Karpas-422 (cell line): ENCODE measurements at regions not wholly inside any gene's neighbourhood (a gene's known extent, or its start where the extent isn't known, plus 50 kb on each side); places are given as distances from the start of the nearest gene placed in this dataset.

Experiments
- DNase-seq: peaks from one replicate; pipeline ENCODE4 v3.0.0-alpha.2; 2015
- H2AFZ ChIP-seq: fragments of 200-600 bp; sonication (generic); 2 replicates; pipeline ENCODE4 v1.6.1; 2014; ENCODE audit warnings: antibody characterized with exemption, low read length, mixed read lengths
- H3K27ac ChIP-seq: fragments of 200-600 bp; sonication (generic); 2 replicates; pipeline ENCODE4 v1.5.1; 2014; ENCODE audit warnings: mild to moderate bottlenecking, low read length, moderate library complexity
- H3K27me3 ChIP-seq: fragments of 200-600 bp; sonication (generic); 2 replicates; pipeline ENCODE4 v1.6.1; 2014; ENCODE audit warnings: low read length, mixed read lengths
- H3K36me3 ChIP-seq: fragments of 200-600 bp; sonication (generic); 2 replicates; pipeline ENCODE4 v1.6.1; 2014; ENCODE audit warnings: low read length, mixed read lengths; ENCODE audit not compliant: insufficient read depth
- H3K4me1 ChIP-seq: fragments of 200-600 bp; sonication (generic); 2 replicates; pipeline ENCODE4 v1.6.1; 2014; ENCODE audit warnings: mild to moderate bottlenecking, low read length, mixed read lengths
- H3K4me2 ChIP-seq: fragments of 200-600 bp; sonication (generic); 2 replicates; pipeline ENCODE4 v1.6.1; 2014; ENCODE audit warnings: low read length, low read depth, mild to moderate bottlenecking; ENCODE audit not compliant: poor library complexity, severe bottlenecking
- H3K4me3 ChIP-seq: fragments of 200-600 bp; sonication (generic); 2 replicates; pipeline ENCODE4 v1.5.1; 2014; ENCODE audit warnings: mild to moderate bottlenecking, antibody characterized with exemption, low read length, mixed read lengths
- H3K79me2 ChIP-seq: fragments of 200-600 bp; sonication (generic); 2 replicates; pipeline ENCODE4 v1.6.1; 2014; ENCODE audit warnings: mild to moderate bottlenecking, low read length, mixed read lengths
- H3K9ac ChIP-seq: fragments of 200-600 bp; sonication (generic); 2 replicates; pipeline ENCODE4 v1.6.0; 2014; ENCODE audit warnings: low read length
- H3K9me2 ChIP-seq: fragments of 200-600 bp; sonication (generic), shearing (Covaris generic); replicated peaks from 2 replicates; pipeline ENCODE4 v1.6.0; 2014; ENCODE audit warnings: mild to moderate bottlenecking, low read length, moderate library complexity; ENCODE audit not compliant: insufficient read depth
- H3K9me3 ChIP-seq: fragments of 300-700, 200-600 bp; sonication (generic); 2 replicates; pipeline ENCODE4 v1.6.1; 2014; ENCODE audit warnings: low read length, mixed read lengths
- H4K20me1 ChIP-seq: fragments of 200-600 bp; sonication (generic); 2 replicates; pipeline ENCODE4 v1.6.1; 2014; ENCODE audit warnings: mild to moderate bottlenecking, antibody characterized with exemption, low read length, low read depth; ENCODE audit not compliant: insufficient read depth

DNA sequence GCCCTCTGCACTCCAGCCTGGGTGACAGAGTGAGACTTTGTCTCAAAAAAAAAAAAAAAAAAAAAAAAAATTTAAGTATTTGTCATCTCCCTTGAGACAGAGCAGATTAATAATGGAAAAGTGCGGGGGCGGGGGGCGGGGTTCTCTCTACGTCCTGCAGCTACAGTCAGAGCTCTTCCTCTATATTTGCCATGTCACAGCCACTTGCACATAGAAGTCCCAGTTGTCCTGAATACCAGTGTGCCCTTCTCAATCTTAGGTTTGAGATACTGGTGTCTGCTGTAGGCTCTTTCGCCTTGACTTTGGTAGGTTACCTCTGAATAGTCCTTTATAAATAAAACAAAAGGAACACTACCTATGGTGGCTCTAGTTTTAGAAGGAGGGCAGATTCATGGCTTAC, 237.8 kb upstream of the PGRMC2 start:
- H3K9me2 ChIP-seq, result no peaks in the 10 kb centered on the region
- H3K9ac ChIP-seq, result no peak overlapping the region
- H4K20me1 ChIP-seq, result no peaks in the 10 kb centered on the region
- H3K36me3 ChIP-seq, result no peaks in the 10 kb centered on the region
- peak overlapping the region; percentile 41 for H3K4me2 ChIP-seq
- H3K4me3 ChIP-seq, result no peak overlapping the region
- no peaks in the 10 kb centered on the region for H3K9me3 ChIP-seq
- H2AFZ ChIP-seq, result no peak overlapping the region
- H3K79me2 ChIP-seq, result no peaks in the 10 kb centered on the region
- peak; percentile 84 for DNase-seq
- H3K27ac ChIP-seq, result peak overlapping the region; percentile 53
- H3K4me1 ChIP-seq, result peaks cover 70% of the 10 kb centered on the region
- no peaks in the 10 kb centered on the region for H3K27me3 ChIP-seq

DNA sequence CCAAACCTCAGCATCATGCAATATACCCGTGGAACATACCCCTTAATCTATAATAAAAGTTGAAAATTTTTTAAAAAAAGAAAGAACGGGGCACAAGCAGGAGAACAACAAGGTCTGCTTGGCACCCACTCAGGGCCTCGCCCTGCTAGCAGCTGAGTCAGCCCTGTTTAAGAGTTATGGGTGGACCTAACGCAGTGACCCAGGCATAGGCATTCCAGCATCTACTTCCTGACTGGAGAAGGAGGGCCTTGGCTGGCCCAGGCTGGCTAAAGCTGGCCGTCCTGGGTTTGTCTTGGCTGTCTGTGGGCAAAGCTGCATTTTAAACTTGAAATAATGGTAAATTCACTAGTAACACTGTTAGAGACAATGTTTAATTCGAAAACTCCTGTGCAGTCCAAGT, 236.7 kb upstream of the PGRMC2 start:
- H3K36me3 ChIP-seq, result no peaks in the 10 kb centered on the region
- H3K27me3 ChIP-seq, result no peaks in the 10 kb centered on the region
- peaks cover 79% of the 10 kb centered on the region for H3K4me1 ChIP-seq
- DNase-seq, result no peak
- H3K27ac ChIP-seq, result no peak overlapping the region
- no peaks in the 10 kb centered on the region for H3K9me2 ChIP-seq
- no peak overlapping the region for H3K9ac ChIP-seq
- H3K4me2 ChIP-seq, result no peak overlapping the region
- no peak overlapping the region for H2AFZ ChIP-seq
- H3K4me3 ChIP-seq, result no peak overlapping the region
- H4K20me1 ChIP-seq, result no peaks in the 10 kb centered on the region
- H3K79me2 ChIP-seq, result no peaks in the 10 kb centered on the region
- no peaks in the 10 kb centered on the region for H3K9me3 ChIP-seq

DNA sequence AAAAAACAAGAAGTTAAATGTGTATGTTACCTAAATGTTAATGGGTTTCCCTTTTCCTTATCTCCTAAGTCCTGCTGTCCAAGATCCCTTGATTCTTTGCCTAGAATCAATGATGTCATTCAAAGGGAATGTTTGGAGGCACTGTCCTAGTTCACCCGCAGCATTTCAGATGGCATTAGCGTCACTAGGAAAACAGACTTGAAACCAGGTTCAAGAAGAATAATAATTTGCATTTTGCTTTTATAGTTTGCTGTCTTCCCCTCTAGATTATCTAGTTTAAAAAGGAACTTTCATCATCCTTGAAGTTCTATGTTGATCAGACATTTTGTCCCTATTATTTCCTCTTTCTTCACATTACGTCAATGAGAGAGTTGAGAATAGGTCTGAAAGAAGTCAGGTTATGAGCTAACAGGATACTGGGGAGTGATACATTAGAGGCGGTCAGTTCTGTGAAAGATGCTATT, 234.1 kb upstream of the PGRMC2 start:
- H3K4me2 ChIP-seq, result peak overlapping the region; percentile 23
- no peak overlapping the region for H3K9ac ChIP-seq
- H3K79me2 ChIP-seq, result no peaks in the 10 kb centered on the region
- no peaks in the 10 kb centered on the region for H4K20me1 ChIP-seq
- H3K27me3 ChIP-seq, result no peaks in the 10 kb centered on the region
- H3K4me1 ChIP-seq, result peaks cover 79% of the 10 kb centered on the region
- H3K9me3 ChIP-seq, result no peaks in the 10 kb centered on the region
- H3K27ac ChIP-seq, result no peak overlapping the region
- no peak for DNase-seq
- H2AFZ ChIP-seq, result no peak overlapping the region
- H3K9me2 ChIP-seq, result no peaks in the 10 kb centered on the region
- H3K4me3 ChIP-seq, result no peak overlapping the region
- H3K36me3 ChIP-seq, result no peaks in the 10 kb centered on the region

DNA sequence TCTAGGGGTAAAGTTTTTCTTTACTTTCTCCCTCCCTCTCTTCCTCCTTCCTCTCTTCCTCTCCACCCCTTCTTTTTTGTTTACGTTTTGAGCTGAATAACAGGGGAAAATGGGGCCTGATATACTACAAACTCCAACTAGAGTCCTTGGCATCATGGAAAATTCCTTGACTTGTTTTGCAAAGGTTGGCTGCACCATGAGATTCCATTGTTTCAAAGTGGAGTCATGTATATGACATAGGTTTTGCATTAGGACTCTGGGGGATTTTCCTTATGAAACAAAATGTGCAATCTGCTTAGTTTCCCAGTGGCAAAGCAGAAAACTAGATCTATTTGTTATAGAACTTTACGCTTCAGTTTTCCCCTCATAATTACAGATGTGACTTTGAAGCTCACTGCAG, 233.5 kb upstream of the PGRMC2 start:
- H2AFZ ChIP-seq, result no peak overlapping the region
- H3K4me2 ChIP-seq, result peak overlapping the region; percentile 23

DNA sequence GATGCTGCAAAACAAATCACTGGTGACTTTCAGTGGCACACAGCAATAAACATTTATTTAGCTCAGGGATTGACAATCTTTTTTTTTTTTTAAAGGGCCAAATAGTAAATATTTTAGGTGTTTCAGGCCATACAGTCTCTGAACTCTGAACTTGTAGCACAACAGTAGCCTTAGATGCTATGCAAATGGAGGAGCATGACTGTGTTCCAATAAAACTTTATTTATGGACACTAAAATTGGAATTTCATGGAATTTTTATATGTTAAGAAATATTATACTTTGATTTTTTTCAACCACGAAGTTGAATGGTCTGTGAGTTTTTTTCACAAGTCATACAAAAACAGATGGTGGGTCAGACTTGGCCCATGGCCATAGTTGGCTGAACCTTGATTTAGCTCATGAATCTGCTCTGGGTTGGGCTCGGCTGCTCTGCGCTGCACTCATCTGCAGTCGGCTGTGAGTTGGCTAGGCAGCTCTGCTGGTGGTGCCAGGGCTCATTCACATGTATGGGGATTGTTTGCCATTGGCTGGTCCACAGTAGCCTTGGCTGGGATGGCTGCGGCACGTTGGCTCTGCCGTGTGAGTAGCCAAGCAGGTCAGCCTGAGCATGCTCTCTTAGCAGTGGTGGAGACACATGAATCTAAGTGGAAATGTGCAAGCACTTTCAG, 231.7 kb upstream of the PGRMC2 start:
- peaks cover 66% of the 10 kb centered on the region for H3K4me1 ChIP-seq
- H3K4me2 ChIP-seq, result no peak overlapping the region
- no peaks in the 10 kb centered on the region for H3K36me3 ChIP-seq
- no peaks in the 10 kb centered on the region for H3K9me2 ChIP-seq
- no peak for DNase-seq
- H3K79me2 ChIP-seq, result no peaks in the 10 kb centered on the region
- H2AFZ ChIP-seq, result 0 out of 2 replicates have a peak overlapping the region, but pooled peaks have one; percentile 14
- H3K4me3 ChIP-seq, result no peak overlapping the region
- no peaks in the 10 kb centered on the region for H4K20me1 ChIP-seq
- H3K9me3 ChIP-seq, result no peaks in the 10 kb centered on the region
- no peak overlapping the region for H3K9ac ChIP-seq
- no peaks in the 10 kb centered on the region for H3K27me3 ChIP-seq
- H3K27ac ChIP-seq, result peak overlapping the region; percentile 95

More for the DNA sequence above, 233.5 kb upstream of the PGRMC2 start:
- no peak for DNase-seq
- Histone ChIP-seq H4K20me1 (no peaks in the 10 kb centered on the region), H3K4me3 (no peak overlapping the region), H3K9me3 (no peaks in the 10 kb centered on the region), H3K36me3 (no peaks in the 10 kb centered on the region), H3K9ac (no peak overlapping the region), H3K4me1 (peaks cover 79% of the 10 kb centered on the region), H3K27me3 (no peaks in the 10 kb centered on the region), H3K9me2 (no peaks in the 10 kb centered on the region), H3K79me2 (no peaks in the 10 kb centered on the region), H3K27ac (no peak overlapping the region)

DNA sequence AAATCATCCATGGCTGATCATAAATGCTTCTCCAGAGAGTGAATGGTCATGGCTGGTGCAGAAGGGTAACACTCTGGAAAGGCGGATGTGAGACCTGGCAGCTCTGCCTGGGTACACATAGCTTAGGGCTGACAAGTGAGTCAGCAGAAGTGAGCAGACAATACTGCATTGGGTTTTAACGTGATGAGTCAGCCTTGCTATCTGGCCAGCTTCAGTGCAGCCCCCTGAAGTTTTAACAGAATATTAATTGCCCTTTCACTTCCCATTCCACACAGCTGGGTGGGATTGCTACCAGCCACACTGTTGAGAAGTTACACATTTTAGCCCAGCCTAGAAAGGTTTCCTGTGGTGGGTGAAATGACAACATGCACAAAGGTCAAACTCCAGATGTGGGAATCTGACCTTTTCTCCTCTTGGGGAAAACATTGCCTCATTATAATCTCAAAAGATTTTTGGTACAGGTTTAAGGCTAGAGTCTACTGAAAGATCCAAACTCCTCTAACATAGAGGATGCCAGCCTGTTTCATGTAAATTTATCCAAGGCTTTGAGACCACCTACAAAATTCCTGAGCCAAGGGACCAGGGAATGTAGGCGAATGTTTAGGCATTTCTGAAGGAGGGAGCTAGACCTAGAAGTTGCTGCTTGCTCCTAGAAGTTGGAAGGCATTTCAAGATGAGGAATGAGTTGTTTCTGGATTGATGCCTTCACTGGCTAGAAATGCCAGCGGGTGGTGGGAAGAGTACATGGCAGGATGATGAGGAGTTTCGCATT, 230.3 kb upstream of the PGRMC2 start:
- H4K20me1 ChIP-seq, result no peaks in the 10 kb centered on the region
- H3K27me3 ChIP-seq, result no peaks in the 10 kb centered on the region
- DNase-seq, result peak; percentile 96
- H3K9ac ChIP-seq, result peak overlapping the region; percentile 69
- peak overlapping the region; percentile 71 for H3K4me2 ChIP-seq
- H3K36me3 ChIP-seq, result no peaks in the 10 kb centered on the region
- peaks cover 78% of the 10 kb centered on the region for H3K4me1 ChIP-seq
- H3K9me3 ChIP-seq, result no peaks in the 10 kb centered on the region
- H3K9me2 ChIP-seq, result no peaks in the 10 kb centered on the region
- H2AFZ ChIP-seq, result 0 out of 2 replicates have a peak overlapping the region, but pooled peaks have one; percentile 14
- H3K27ac ChIP-seq, result peak overlapping the region; percentile 95
- H3K4me3 ChIP-seq, result peak overlapping the region; percentile 47
- H3K79me2 ChIP-seq, result no peaks in the 10 kb centered on the region

DNA sequence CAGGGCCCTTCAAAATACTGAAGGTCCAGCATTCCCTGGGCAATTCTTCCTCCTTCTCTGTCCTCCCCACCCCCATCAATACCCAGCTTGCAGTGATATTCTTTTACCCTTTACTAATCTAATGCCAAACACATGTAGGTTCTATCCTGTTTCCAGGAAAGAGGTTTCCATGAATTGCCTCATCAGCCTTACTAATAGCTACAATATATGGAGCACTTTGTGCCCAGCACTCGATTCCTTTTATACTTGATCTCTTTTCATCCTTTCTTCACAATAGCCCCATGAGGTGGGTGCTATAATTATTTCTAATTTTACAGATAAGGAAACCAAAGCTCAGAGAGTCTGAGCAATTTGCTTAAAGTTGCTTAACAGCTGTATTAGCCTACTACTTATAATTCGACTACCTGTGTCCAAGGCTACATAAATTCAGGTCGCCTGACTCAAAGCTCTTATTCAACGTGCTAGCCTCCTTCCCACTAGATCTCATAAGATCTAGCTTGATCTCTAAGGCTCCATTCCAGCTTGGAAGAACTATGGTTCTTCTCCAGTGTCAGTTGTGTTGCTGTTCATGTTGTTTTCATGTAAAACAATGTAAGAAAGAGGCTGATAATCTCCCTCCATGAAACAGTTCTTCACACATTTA, 229.6 kb upstream of the PGRMC2 start:
- no peaks in the 10 kb centered on the region for H3K9me3 ChIP-seq
- DNase-seq, result peak; percentile 87
- H3K4me2 ChIP-seq, result peak overlapping the region; percentile 71
- H3K4me1 ChIP-seq, result peaks cover 80% of the 10 kb centered on the region
- no peaks in the 10 kb centered on the region for H3K9me2 ChIP-seq
- no peaks in the 10 kb centered on the region for H3K79me2 ChIP-seq
- H3K27me3 ChIP-seq, result no peaks in the 10 kb centered on the region
- H4K20me1 ChIP-seq, result no peaks in the 10 kb centered on the region
- H3K27ac ChIP-seq, result peak overlapping the region; percentile 95
- no peaks in the 10 kb centered on the region for H3K36me3 ChIP-seq
- peak overlapping the region; percentile 69 for H3K9ac ChIP-seq
- H2AFZ ChIP-seq, result no peak overlapping the region
- H3K4me3 ChIP-seq, result peak overlapping the region; percentile 47
